EH (cell line): ENCODE measurements at regions not wholly inside any gene's neighbourhood (a gene's known extent, or its start where the extent isn't known, plus 50 kb on each side); places are given as distances from the start of the nearest gene placed in this dataset.

ENCODE experiments used
- DNase-seq: peaks from one replicate; pipeline ENCODE4 v3.0.0-alpha.2; 2015; ENCODE audit warnings: low read depth

- no peak for DNase-seq
Measured at GRCh38 chr2:150162241-150162942, 325.1 kb downstream of the RND3 start.

DNA sequence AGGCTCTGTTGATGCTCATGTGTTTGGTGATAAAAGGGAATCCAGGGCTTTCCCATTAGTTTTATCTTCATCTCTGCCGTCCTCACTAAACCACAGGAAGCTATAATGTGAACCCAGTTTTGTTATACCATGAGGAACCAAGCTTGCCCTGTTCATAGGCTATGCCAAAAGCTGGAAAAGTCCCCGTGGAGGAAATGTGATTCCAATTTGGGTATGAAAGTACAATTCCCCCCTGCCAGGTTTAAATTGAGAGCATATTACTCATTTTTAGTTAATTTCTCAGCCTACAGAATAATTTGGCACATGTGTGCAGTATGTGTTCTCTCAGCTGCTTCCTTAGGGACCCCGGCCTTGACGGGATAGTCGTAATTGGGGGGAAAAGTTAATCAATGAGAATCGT lies 327.4 kb downstream of the RND3 start:
- no peak for DNase-seq

DNA sequence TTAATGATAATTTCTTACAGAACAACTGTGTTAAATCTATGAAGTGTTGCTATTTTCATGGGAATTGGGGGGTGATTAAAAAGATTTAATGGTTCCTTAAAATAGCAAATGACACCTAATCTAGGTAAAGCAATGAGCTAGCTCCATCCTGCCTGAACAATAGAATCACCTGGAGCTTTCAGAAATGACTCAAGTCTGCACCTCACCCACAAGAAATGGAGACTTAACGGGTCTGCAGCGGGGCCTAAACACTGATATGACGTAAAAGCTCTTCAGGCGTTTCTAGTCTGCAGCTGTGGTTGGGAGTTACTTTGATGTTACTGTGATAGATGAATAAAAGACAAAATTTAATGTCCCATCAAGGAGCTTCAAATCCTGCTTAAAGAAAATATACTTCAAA lies 328.2 kb downstream of the RND3 start:
- no peak for DNase-seq

DNA sequence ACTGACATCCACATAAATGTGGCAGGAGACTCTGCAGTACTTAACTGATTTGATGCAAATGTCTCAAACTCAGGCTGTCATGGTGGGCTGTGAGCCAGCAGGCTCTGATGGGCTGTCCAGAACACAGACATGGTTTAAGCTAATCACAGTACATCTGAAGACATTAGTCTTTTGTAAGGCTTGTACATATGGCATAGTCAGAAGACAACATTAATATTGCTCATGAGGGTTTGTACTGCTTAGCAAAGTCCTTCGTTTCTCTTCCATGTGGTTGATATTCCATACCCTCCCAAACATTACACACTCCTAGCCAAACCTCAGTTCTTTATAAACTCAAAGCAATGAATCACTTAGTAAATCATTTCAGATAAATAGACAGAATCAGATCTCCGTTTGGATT lies 330.6 kb downstream of the RND3 start:
- DNase-seq: no peak

GRCh38 chr2:150156415-150156814 lies 331.1 kb downstream of the RND3 start:
- no peak for DNase-seq

- no peak for DNase-seq
Measured at GRCh38 chr2:150154308-150154797, 333.1 kb downstream of the RND3 start.

DNA sequence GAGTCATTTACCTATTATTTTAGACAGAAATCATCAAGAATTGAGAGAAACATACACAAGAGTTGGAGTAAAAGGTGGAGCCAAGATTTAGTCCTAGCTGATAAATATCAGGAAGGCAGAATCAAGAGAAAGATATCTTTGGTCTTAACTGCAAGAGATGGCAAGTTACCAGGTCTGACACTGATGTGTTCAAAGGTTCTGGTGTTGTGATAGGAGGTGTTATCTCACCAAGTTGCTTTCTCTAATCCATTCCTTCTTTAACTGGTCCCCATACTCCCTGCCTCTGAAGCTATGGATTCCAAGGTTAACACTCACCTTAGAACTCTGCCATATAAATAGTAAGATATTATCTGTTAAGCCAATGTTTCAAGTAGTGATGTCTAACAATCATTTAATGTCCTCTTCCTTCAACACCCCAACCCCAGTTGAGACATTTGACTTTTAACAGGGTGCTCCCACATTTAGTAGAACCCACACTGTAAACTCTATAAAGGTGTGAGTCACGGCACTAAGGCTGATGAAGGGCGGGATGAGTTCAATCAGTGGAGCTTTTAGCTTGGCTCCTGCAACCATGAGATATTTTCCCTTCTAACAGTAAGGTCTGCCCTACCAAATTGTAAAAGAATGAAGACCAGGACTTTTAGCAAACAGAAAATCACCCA lies 333.7 kb downstream of the RND3 start:
- no peak for DNase-seq

DNA sequence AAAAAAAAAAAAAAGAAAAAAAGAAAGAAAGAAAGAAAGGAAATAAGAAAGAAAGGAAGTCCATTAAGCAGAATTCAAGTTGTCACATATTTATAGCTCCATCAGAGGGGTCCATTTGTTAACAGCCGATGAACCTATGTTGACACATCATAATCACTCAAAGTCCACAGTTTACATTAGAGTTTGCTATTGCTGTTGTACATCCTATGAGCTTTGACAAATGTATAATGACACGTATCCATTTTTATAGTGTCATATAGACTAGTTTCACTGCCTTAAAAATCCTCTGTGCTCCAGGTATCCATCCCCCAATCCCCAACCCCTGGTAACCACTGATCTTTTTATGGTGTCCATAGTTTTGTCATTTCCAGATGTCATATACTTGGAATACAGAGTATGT lies 335.2 kb downstream of the RND3 start:
- DNase-seq: no peak

- no peak for DNase-seq
Measured at GRCh38 chr2:150150144-150150543, 337.3 kb downstream of the RND3 start.

GRCh38 chr2:150147889-150148683 lies 339.4 kb downstream of the RND3 start:
- peak; percentile 45 for DNase-seq

GRCh38 chr2:150146879-150147278 lies 340.6 kb downstream of the RND3 start:
- no peak for DNase-seq

- DNase-seq: no peak
Measured at GRCh38 chr2:150145299-150145692, 342.2 kb downstream of the RND3 start.

- peak; percentile 61 for DNase-seq
Measured at GRCh38 chr2:150144546-150145298, 342.7 kb downstream of the RND3 start.

GRCh38 chr2:150143087-150143536 lies 344.4 kb downstream of the RND3 start:
- peak; percentile 69 for DNase-seq

DNA sequence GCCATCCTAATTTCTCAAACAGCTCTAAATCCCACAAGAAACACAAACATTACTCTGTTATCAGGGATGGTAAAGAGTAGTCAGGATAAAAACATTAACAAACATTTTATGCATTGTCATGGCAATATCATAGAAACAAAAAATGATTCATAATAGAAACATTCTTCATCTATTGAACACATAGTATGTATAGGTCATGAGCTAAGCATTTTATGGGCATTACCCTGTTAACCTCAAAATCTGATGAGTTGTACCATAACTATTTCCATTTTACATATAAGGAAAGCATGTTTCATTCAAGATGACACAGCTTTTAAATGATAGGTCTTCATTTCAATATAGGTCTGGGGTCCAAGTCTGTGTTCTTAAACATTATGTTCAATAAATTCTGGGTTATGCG lies 344.9 kb downstream of the RND3 start:
- DNase-seq: peak; percentile 84

- peak; percentile 61 for DNase-seq
Measured at GRCh38 chr2:150141226-150142001, 346.1 kb downstream of the RND3 start.

DNA sequence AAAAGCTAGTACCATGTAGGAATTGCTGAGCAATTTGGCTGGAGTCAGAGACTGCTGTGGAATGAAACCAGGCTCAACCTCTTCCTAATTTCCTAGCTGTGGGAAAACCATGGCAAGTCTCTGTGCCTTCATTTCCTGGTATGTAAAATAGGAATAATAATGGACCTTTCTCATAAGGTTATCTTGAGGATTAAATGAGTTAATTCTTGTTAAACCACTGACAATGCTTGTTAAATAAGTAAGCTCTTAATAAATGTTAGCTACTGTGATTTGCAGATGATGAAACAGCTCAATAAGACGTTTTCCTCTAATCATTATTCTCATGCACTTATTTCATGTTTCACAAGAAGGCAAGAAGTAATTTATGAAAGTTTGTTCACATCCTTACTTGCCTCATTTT lies 346.7 kb downstream of the RND3 start:
- DNase-seq: no peak

GRCh38 chr2:150138587-150138986 lies 348.9 kb downstream of the RND3 start:
- DNase-seq: no peak

GRCh38 chr2:150137338-150138069 lies 350.0 kb downstream of the RND3 start:
- no peak for DNase-seq

- no peak for DNase-seq
Measured at GRCh38 chr2:150136893-150137292, 350.6 kb downstream of the RND3 start.

DNA sequence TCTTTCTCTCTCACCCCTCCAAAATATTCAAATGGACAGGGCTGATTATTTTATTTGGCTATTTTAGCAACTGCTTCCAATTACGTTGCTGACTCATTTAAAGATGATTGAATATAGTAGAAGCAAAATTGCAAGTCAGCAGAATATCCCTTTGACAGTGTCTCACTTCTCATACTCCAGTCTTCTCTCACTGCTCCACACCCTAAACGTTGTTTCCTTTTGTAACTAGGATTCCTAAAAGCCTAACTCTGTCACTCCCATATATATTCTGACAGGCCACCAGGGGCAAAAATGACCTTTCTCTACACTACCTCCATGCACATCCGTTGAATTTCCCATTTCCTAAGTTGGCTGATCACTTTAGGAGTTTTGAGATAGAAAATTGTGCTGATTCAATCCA lies 351.1 kb downstream of the RND3 start:
- DNase-seq: no peak
